ENCODE measurements at regions not wholly inside any gene's neighbourhood (a gene's known extent, or its start where the extent isn't known, plus 50 kb on each side); places are given as distances from the start of the nearest gene placed in this dataset.

GRCh38 chr9:72415948-72416347, 50.9 kb upstream of the ZFAND5 start:
- TF ChIP-seq POU6F1 (CRISPR knock-in tag; IDR thresholded peaks at IDR 0.05; ENCODE audit: borderline replicate concordance, low read depth) (no peak), ZNF70 (CRISPR knock-in tag; IDR thresholded peaks at IDR 0.05) (no peak)

All from SK-N-SH treated with all-trans-retinoic acid at 6 μM for 48 hours (cell line).